HG03103 (cell line): ENCODE measurements at regions not wholly inside any gene's neighbourhood (a gene's known extent, or its start where the extent isn't known, plus 50 kb on each side); places are given as distances from the start of the nearest gene placed in this dataset.

Source experiments
- ATAC-seq: cut with Tn5 transposase; IDR thresholded peaks from one replicate; pipeline ENCODE4 v1.9.1; 2021; ENCODE audit warnings: low read depth; ENCODE audit not compliant: unreplicated experiment

- no peak for ATAC-seq
These were observed 155.8 kb upstream of the UBL3 start for GRCh38 chr13:30006246-30006645.

DNA sequence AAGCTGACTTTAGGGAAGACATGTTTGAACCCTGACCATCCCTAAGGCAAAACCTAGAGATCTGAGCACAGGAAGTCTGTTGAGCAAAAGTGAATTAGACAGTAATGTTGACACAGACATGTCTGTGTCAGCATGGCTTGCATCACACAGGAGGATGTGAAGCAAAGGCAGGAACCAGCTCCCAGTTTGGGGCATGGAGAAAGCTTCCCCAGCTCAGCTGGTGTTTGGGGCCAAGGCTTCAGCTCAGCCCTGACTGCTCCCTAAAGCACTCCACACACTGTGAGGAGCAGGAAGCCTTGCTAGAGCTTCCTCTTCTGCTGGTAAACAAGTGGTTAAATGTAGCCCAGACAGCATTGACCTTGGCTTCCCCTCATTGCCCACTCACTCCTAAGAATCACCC, 153.8 kb upstream of the UBL3 start:
- ATAC-seq = no peak

DNA sequence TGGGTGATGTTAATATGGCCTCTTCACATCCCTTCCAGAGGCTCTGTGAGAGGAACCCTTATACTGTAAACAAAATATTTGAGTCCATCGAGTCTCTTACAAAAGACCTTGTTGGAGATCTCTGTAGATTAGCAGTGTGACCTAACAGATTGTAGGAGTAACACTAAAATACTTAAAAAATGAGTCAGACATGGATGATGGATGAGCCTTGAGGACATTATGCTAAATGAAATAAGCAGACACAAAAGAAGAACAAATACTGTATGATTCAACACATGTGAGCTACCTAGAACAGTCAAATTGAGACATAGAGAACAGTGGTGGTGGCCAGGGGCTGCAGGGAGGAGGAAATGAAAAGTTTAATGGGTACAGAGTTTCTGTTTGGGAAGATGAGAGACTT, 152.2 kb upstream of the UBL3 start:
- no peak for ATAC-seq

DNA sequence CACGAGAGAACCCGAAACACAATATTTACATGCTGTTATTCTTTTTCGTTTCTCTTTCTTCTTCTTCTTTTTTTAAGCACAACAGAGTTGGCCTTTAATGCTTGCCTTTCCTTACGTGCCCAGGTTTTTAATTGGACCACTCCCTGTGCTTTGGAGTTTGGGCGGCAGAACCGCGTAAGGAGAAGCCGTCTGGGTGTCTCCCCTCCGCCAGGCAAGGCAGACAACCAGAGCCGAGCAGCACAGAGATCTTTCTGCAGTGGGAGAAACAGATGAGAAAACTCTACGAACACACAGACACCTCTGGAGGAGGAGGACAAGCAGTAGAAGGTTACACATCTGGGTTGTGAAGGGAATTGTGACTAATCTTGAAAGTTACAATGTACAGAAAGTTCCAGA, 150.0 kb upstream of the UBL3 start:
- no peak for ATAC-seq

DNA sequence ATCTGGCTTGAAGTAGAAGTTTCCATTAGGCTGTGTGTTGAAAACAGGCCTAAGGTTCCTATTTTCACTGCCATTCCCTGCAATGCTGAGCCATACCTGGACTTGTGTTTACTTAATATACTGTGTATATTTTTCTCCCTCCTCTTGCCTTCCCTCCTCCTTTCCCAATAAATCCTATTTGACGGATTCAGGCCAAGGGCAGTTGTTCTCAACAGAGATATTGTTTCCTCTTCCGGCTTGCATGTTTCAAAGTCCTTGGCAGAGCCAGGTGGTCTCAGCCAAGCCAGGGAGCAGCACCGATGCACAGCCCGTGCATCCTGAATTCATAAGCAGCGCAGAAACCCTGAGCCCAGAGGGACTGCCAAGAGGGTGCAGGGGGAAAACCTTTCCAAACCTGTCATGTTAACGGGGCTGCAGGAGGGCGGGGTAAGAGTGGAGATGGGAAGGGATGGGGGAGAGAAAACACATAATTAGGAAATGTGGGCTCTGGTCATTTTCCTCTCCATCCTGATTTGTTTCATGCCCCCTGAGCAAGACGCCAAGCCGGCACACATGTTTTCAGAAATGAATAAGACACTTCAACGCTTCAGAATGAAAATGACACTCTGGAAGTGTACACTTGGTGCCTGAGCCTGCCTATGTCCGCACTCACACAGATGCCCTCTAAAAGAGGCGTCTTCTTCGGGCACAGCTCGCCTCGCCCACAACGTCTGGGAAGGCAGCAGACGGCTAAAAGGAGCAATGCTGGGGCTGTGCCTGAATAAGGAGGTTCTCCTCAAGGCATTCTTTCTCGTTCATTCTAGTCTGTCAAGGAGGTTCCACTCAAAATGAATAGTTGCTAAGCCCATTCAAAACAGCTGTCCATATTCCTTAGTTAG, 149.3 kb upstream of the UBL3 start:
- no peak for ATAC-seq

GRCh38 chr13:29996316-29996715, 145.9 kb upstream of the UBL3 start:
- no peak for ATAC-seq

- ATAC-seq = no peak
These were observed 144.6 kb upstream of the UBL3 start for GRCh38 chr13:29994911-29995595.

GRCh38 chr13:29993716-29994488, 143.5 kb upstream of the UBL3 start:
- ATAC-seq = no peak

- no peak for ATAC-seq
These were observed 142.8 kb upstream of the UBL3 start for GRCh38 chr13:29993196-29993595.

GRCh38 chr13:29991343-29991742, 140.9 kb upstream of the UBL3 start:
- ATAC-seq = no peak

- no peak for ATAC-seq
These were observed 136.9 kb upstream of the UBL3 start for GRCh38 chr13:29987340-29987739.

DNA sequence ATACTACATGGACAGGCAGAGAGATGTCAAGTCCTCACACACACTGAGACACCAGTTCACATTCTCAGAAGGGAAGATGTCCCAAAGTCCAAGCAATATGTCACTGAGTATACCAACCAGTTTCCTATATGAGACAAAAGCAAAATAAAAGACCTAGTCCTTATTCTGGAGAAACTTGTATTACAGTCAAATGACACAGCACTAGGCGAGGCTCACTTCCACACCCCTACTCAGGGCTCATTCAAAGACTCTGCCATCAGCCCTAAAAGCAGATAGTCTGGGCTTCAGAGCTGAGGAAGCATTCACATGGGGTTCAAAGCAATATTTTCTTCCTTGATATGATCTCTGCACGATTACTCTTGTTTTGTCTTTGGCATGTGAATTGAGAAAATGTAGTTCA, 129.9 kb upstream of the UBL3 start:
- ATAC-seq = no peak

- no peak for ATAC-seq
These were observed 127.8 kb upstream of the UBL3 start for GRCh38 chr13:29978211-29978610.

GRCh38 chr13:29977476-29978120, 127.2 kb upstream of the UBL3 start:
- no peak for ATAC-seq

DNA sequence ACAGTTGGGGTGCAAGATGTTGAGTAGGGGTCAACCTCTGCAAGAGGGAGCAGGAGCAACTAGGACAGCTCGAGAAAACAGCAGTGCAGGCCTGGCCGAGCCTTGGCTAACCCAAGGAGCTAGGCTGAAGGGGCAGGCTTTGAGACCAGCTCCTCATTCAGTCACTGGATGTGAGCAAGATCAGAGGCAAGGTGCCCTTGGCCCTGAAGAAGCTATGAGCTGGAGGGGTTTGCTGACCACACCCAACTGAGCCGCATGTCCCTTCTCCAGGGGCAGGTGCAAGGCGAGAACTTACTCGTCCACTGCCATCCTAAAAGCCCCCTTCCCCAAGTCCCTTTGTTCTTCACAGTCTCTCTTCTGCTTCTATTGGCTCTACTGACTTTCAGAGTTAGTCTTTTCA, 126.1 kb upstream of the UBL3 start:
- ATAC-seq = no peak

DNA sequence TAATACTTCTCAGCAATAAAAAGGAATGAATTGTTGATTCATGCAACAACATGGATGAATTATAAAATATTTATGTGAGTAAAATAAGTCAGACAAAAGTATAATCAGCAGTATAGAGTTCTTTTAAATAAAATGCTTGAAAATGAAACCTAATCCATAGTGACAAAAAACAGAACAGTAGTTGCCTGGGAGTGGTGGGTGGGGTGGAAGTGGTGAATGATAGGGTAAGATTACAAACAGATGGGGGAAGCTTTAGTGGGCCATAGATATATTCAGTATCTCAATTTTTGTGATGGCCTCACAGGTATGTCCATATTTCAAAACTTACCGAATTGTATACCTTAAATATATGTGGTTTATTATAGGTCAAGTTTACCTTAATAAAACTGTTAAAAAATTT, 124.9 kb upstream of the UBL3 start:
- ATAC-seq = no peak

- ATAC-seq = no peak
These were observed 118.9 kb upstream of the UBL3 start for GRCh38 chr13:29969286-29969685.

DNA sequence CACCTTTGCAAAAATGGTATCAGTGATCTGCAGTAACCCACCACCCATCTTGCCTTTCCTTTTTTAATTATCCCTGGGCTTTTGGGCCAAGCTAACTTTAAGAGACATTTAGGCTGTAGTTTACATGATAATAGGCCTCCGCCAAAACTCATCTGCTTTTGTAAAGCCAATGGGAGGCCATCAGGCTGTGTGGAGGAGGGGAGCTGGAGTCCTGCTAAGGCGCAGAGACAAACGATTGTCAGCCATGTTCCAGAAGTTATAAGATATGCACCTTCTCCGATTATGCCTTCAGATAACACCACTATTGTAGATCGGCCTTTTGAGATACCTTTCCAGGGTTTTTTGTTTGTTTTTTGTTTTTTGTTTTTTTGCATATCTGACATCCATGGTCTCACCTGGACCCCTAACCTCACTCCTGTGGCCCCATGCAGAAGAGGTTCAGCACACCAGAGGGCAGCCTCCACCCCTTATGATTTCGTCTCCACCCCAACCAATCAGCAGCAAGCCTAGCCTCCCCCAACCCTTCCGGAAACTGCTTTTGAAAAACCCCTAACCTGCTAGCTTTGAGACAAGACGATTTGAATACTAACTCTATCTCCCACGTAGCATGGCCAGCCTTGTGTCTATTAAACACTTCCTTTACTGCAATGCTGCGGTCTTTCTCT, 113.9 kb upstream of the UBL3 start:
- no peak for ATAC-seq

DNA sequence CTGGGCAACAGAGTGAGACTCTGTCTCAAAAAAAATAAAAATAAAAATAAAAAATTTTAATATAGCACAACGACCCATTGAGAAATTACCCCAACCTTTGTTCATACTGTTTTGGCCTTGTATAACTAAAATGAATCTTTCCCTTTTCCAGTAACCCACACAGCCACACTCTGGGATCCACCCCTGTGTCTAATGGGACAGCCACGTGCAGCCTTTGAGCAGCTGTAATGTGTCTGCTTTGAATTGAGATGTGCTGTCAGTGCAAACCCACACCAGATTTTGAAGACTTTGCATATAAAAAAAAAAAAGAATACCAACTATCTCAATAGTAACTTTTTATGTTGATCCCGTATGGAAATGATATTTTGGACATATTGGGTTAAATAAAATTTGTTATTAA, 112.7 kb upstream of the UBL3 start:
- ATAC-seq = no peak

DNA sequence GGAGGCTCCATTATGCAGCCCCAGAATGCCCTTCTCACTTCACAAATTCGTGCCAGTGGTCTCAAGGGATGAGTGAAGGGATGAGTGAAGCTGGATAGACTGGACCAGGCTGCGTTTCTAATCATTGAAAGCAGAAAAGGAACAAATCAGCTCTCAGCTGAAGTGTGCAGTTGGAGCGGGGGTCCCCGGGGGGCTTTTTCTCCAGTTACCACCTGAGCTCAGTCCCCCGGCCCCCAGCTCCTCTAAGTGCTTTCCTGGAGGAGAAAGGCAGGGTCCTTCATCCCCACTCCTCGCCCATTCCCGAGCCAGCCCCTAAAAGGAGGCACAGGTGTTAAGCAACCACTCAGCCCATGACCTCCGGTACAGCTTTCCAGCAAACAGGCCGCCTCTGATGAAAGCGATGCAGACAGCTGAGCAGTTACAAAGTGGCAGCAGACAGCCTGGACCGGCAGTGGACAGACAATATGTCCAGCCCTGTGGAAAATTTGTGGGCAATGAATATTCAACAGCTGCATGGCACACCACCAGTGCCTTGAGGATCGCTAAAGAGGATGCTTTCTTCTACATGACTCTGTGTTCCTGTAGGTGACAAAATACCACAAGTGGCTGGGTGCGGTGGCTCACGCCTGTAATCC, 110.7 kb upstream of the UBL3 start:
- ATAC-seq = no peak
